ENCODE measurements at regions not wholly inside any gene's neighbourhood (a gene's known extent, or its start where the extent isn't known, plus 50 kb on each side); places are given as distances from the start of the nearest gene placed in this dataset.

GRCh38 chr13:109671919-109672318, 114.5 kb downstream of the IRS2 start:
- TF ChIP-seq SIN3A (IDR thresholded peaks at IDR 0.05; ENCODE audit: borderline replicate concordance, insufficient read depth, low read length): no peak
- TF ChIP-seq POLR2AphosphoS5 (IDR thresholded peaks at IDR 0.05; ENCODE audit: low read depth, low read length): no peak
